HG02610 (cell line): ENCODE measurements at regions not wholly inside any gene's neighbourhood (a gene's known extent, or its start where the extent isn't known, plus 50 kb on each side); places are given as distances from the start of the nearest gene placed in this dataset.
"Not testable (repeated sequence)": the region's sequence is repeated elsewhere in the genome, so short reads cannot be mapped to it uniquely, and the experiment has no call there.

ENCODE experiments used
- ATAC-seq: cut with Tn5 transposase; IDR thresholded peaks from one replicate; pipeline ENCODE4 v1.9.1; 2021; ENCODE audit warnings: mild to moderate bottlenecking, moderate library complexity; ENCODE audit not compliant: unreplicated experiment

DNA sequence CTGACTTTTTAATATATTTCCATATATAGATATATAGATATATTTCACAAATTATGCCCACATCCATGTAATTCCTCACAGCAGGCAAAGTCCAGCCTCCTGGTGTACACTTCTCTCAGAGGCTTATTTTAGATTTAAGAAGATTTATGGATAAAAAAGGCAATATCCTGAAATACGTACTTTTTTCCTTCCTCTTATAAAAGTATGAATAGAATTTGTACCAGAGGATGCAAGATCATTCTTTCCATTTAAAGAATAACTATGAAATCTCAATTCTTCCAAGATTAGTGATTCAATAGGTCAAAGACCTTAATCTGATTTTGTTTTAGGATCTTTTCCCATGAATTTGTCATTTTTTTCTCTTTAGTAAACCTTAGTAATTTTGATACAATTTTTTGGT lies 597.9 kb upstream of the TBL1XR1 start:
- ATAC-seq: no peak

DNA sequence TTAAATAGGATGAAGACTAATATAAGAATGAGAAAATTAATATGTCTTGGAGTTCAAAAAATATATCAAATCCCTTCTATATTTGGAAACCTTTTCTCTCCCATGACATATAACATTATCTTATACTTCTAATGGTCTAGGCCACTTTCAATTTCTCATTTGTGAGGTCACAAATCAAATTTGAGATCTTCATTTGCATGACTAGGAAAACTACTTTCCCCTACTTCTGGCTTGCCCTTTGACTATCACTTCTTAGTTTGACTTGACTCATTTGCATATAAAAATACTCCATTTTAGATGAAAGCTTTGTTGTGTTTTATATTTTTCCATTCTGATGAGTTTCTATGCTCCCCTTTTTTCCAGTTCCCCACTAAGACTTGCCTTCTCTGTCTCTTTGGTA lies 598.6 kb upstream of the TBL1XR1 start:
- no peak for ATAC-seq

DNA sequence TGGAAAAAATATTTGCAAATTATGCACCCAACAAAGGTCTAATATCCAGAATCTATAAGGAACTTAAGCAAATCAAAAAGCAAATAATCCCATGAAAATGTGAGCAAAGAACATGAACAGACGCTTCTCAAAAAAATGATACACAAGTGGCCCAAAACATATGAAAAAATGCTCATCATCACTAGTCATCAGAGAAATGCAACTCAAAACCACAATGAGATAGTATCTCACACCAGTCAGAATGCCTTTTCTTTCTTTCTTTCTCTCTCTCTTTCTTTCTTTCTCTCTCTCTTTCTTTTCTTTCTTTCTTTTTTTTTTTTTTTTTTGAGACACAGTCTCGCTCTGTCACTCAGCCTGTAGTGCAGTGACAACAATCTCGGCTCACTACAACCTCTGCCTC lies 602.9 kb upstream of the TBL1XR1 start:
- ATAC-seq: not testable (repeated sequence)

DNA sequence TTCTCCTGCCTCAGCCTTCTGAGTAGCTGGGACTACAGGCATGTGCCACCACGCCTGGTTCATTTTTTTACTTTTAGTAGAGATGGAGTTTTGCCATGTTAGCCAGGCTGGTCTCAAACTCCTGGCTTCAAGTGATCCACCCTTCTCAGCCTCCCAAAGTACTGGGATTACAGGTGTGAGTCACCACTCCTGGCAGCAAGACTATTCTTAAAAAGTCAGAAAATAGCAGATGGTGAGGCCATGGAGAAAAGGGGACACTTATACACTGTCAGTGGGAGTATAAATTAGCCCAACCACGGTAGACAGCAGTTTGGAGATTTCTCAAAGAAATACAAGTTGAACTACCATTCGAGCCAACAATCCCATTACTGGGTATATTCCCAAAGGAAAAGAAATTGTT lies 603.3 kb upstream of the TBL1XR1 start:
- no peak for ATAC-seq

DNA sequence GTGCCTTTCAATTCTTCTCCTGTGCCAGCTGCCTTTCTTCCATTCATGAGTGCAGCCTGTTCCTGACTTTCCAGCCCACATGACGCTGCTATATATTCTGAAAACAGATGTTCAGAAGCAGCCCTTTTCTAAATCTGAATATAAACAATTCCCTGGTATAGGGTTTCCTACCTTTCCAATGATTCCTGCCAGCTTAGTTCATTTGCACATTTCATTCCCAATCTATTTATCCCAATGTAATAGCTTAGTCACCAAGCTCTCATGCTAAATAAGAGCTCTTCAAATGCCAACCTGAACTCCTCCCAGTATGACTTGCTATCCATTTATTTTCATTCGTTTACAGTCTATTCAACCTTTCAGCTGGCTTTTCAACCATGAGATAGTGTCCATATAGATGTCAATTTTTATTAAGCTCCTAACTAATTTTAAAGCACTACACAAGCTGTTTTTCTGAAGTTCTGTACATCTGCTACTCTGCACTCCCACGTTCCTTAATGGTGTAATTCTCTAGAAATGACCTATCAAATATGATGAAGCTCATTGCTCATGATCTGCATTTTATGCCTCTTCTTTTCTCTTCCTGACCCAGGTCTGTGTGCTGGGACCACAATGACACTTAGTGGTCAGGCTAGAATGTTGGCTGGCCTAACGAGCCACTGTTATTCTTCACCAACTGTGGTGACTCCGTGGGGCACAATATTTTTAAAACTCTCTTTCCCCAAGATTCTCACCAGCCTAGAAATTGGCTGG lies 605.0 kb upstream of the TBL1XR1 start:
- ATAC-seq: no peak

DNA sequence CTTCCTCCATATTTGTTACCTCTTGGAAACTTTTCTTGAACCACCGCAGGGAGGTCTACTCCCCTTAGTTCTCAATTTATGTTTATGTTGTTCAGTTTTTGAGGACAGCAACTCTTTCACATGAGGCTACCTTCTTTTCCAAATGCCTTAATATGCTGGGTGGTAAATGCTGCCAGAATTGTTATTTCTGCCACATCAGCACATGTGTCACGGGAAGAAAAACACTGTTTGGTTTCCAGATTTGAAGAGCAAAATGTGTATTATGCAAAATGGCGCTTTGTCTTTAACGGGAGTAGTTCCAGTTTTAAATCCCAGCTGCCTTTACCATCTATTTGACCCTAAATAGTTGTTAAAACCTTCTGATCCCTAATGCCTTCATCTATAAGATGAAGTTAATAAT lies 606.2 kb upstream of the TBL1XR1 start:
- no peak for ATAC-seq

DNA sequence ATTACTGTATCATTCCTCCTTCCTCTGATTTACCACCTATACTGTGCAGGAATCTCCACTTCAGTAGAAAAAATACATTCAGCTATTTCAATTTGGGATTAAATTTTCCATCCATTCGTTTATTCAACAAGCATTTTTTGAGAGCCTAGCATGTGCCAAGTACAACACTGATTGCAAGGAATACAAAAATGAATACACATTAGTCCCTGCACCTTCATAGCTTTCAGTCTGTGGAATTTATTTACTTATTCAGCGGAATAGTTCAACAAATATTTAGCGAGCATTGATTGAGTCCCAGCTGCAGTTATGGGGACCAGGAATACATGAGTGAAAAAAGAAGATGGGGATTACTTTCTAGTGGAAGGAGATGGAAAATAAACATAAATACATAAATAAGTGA lies 606.8 kb upstream of the TBL1XR1 start:
- no peak for ATAC-seq

DNA sequence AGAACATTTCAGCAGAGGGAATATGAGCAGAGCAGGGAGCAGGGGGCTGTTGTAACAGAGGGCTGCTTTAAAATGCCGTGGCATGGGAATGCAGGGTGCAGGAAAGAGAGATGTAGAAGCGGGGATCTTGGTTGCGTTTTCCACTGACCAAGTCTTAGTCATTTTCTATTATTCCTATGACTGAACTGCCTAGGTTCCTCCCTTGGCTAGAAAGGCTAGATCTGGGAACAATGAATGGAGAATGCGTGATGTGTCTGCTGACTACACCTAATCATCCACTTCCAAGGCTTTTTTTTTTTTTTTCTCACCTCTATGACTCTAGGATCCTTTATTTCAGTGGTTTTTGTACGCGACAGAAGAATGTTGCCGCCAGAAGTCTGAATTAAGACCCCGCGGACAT lies 607.4 kb upstream of the TBL1XR1 start:
- ATAC-seq: no peak

DNA sequence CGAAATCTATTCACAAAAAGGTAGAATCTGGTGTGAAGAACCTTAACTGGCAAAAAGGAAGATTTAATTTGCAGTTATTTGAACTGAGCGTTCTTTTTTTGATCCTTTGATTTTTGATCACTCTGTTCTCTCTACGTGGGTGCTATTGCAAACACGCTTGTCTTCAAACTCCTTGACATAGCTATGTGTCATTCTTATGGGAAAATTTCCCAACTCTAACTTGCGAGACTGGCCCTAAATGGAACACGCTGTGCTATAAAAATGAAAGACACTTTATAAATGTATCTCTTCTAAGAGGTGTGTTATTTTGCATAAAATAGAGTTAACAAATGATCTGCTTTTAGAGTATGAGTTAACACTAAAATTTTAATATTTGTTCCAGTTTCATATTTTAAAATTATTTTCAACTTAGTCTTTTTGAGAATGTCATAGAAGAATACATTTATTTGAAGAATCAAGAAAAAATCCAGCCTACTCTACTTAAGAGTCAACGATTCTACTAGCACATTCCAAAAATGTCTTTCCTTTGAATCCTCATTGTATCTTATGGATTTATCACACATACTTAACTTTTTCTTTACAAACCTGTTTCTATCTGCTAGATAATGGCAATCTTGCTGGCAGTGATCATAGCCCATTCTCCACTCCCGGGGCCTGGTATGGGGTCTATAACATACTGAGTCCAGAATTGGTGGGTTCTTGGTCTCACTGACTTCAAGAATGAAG lies 610.0 kb upstream of the TBL1XR1 start:
- ATAC-seq: no peak

DNA sequence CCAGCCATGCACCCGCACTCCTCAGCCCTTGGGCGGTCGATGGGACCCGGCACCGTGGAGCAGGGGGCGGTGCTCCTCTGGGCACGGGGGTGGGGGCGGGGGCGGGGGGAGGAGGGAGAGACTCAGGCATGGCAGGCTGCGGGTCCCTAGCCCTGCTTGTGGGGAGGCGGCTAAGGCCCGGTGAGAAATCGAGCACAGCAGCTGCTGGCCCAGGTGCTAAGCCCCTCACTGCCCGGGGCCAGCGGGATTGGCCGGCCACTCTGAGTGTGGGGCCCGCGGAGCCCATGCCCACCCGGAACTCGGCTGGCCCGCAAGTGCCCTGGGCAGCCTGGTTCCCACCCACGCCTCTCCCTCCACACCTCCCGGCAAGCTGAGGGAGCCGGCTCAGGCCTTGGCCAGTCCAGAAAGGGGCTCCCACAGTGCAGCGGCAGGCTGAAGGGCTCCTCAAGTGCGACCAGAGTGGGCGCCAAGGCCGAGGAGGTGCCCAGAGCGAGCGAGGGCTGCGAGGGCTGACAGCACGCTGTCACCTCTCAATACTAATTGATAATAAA lies 611.7 kb upstream of the TBL1XR1 start:
- not testable (repeated sequence) for ATAC-seq

DNA sequence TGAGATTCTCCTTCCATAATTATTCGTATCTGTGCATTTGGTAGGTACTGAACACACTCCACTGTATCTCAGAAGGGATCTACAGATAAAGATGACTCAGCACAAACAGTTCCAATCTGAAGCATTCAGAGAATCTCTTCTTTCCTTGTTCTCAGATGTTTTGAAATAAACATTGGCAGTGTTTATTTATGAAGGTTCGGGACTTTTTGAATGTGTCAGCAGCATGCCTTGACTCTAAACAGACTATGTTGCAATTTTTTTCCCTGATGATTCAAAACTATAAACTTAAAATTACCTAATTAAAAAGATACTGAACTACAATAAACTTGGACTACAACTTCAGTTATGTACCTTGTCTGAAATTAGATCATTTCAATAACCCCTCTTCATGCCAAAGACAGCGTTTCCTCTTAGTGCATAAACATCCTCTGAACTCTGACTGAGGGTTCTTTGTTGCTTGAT lies 612.9 kb upstream of the TBL1XR1 start:
- ATAC-seq: no peak

DNA sequence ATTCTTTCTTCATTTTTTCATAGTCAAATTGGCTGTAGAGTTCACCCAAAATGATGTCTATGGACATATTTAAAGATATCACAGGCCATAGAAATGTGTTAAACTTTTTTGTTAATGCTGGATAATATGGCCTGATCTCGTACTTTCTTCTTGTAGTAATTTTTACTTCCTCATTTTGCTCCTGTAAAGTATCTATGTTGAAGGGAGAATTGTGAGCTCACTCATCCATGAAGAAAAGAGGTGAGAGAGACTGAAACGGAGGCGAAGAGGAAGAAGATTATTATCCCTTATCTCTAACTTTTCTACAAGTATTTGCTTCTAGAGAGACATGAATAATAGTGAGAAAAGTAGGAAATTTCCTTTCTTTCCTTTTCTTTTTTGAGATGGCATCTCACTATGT lies 613.8 kb upstream of the TBL1XR1 start:
- no peak for ATAC-seq

DNA sequence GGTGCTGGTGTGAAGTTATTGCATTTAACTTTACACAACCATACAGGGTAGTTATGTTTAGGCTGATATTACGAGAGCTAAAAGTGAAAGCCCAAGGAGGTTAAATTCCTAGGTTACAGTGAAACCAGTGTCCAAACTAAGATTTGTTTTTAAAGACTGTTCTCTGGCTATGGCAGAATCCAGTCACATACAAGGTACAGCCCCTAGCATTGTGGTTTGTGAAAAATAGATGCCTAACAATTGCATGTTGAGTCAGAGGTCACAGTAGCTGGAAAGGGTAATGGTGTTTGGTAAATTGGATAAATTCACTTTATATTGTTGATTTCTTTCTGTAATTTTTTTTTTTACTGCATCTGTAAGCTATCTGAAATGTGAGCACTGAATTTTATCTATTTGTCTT lies 614.6 kb upstream of the TBL1XR1 start:
- no peak for ATAC-seq

DNA sequence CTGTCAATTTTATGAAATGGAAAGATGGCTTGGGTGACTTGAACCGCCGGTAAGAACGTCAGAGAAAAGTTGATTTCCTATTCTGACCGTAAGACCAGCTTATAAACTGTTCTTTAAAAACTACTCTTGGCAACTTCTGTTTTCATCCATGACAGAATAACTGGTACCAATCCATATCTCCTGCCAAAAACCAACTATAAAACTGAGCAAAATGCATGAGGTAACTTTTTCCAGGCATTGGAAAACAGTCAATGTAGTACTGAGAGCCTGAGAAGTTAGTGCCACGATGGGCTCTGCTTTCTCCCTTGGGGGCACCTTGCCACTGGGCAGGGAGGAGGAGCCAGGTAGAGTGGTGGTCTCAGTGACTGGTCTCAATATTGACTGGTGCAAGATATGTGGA lies 615.2 kb upstream of the TBL1XR1 start:
- ATAC-seq: no peak

DNA sequence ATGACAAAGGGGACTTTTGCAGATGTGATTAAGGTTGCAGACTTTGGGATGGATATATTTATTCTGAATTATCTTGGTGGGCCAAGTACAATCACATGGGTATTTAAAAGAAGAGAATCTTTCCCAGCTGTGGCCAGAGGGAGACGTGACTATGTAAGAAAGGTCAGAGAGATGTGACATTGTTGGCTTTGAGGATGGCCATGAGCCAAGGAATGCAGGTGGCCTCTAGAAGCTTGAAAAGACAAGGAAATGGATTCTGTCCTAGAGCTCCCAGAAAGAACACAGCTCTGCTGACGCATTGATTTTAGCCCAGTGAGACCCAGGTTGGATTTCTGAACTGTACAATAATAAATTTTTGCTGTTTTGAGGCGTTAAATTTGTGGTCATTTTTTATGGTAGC lies 616.0 kb upstream of the TBL1XR1 start:
- no peak for ATAC-seq

DNA sequence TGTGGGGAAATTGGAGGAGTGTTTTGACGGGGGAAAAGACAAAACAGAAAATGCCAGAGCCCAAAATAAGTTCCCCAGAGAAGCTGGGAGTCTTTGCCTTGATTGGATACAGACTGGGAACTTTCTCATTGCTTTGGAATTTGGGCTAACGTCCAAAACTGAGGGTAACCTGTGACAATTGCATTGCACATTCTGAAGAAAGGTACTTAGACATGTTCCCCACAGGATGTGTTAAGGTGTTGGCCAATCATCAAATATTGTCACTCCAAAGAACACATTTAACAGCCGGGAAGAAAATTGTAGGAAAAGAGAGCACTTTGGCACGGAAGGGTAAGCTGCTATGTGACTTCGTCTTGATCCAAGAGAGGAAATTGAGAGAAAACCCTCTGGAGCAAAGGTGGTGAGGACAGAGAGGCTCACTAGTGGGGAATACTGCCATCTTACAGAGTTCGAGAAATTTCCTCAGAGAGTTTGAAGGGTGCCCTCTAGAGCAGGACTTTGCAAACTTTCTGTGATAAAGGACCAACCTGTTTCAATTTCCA lies 619.5 kb upstream of the TBL1XR1 start:
- ATAC-seq: no peak

DNA sequence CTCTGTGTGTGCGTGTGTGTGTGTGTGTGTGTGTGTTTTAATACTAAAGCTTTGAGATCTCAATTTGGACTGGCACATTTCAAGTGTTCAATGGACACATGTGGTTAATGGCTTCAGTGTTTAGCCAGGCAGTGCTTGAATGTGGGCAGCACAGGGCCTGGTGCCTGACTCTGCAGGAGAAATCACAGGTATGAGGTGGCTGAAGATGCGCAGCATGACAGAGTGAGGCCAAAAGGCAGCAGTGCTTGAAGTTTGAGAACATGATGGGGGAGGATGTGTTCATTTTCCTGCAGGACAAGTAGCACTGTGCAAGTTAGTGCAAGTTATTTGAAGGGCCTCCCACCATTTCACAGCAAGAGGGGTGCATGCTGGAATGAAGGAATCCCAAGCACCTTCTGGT lies 620.5 kb upstream of the TBL1XR1 start:
- no peak for ATAC-seq

DNA sequence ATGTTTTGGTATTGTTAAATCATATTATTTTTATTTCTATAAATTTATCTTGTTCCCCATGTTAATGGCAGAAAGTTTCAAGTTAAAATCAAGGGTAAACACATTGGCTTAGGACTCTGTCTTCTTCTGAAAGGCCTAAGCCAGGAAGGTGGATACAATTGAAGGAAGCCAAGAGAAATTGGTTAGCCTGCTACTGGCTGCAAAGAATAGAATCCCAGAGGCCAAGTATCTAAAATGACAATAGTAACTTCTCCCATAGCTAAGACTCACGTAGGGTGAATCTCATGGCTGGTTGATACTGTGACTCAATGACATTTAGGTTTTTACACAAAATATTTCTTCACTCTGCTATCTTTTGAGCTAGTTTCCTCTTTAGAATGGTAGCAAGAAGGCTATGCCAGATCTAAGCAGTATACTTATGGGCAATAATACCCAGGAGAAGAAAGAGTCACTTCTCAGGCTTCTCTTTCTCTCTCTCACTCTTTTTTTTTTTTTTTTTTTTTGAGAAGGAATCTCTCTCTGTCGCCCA lies 621.5 kb upstream of the TBL1XR1 start:
- no peak for ATAC-seq

DNA sequence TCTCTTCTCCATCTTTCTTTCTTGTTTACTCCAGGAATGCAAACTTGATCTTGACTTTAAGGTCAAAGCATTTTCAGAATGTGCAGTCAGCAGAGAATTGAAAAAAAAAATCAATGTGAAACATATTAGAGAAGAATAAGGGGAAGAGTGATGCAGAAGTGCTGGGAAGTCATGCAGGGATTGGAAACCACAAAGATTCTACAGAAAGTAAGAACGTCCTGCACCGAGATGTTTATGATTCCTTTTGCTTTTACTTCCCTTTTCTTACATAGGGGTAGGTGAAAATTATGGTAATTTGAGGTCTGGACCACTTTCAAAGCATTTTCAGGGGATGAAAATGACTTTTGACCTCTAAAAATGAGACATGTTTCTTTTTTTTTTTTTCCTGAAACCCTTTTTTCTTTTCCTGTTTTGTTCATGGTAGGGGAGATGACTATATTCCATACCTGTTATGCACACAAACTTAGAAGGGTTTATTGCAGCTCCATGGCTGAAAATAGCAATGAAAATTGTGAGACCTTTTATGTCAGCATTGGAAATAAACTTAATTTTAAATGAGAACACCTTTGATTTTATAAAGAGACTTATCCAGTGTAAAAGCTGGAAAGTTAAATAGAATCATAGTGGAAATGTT lies 623.5 kb upstream of the TBL1XR1 start:
- peak; percentile 87 for ATAC-seq

DNA sequence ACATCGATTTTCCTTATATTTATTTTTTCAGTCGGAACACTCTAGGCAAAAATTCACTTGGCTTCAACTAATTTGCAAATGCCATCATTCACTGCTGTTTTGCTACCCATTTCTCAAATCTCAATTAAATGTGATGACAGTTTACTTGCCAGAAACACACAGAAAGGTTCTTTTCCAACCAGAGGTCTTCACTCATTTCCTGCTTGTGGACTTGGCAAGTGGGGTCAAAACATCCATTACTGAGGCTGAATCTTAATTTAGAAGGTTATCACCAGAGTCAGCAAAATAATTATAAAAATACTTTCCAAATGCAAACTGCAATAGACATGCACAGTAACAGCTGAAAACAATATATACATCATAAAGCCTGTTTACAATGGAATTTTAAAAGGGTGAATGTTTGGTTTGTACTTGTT lies 625.4 kb upstream of the TBL1XR1 start:
- no peak for ATAC-seq

DNA sequence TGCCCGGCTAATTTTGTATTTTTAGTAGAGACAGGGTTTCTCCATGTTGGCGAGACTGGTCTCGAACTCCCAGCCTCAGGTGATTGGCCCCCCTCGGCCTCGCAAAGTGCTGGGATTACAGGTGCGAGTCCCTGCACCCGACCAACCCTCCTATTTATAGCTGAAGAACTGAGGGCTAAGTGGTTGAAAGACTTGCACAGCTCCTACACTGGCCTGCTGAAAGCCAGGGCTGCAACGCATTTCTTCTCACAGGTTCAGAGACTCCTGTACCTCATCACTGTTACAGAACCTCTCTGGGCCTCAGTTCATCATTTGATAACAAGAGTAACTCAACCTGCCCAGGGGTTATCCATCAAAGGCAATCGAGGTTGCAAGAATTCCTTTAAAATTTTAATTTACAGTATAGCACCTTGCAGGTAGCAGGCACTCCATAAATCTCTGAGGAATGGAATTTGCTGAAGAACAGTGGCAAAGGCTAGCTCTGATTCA lies 626.5 kb upstream of the TBL1XR1 start:
- no peak for ATAC-seq
